K562 (cell line): ENCODE measurements at regions not wholly inside any gene's neighbourhood (a gene's known extent, or its start where the extent isn't known, plus 50 kb on each side); places are given as distances from the start of the nearest gene placed in this dataset.

Experiments
- CBX5 ChIP-seq: IDR thresholded peaks from 2 replicates; pipeline ENCODE4 v1.6.1; 2014; ENCODE audit warnings: low read depth, borderline replicate concordance
- CEBPB ChIP-seq: fragments of 450-650 bp; IDR thresholded peaks from 2 replicates; pipeline ENCODE4 v1.6.1; 2016; ENCODE audit warnings: missing genetic modification characterization, missing compliant biosample characterization
- FOXM1 ChIP-seq, 2 experiments: fragments of 450-650 bp in 1 of 2; sonication (generic) in 1 of 2; formaldehyde crosslinking in 1 of 2; IDR thresholded peaks; 2 replicates each; pipeline versions ENCODE4 v1.6.1 to v1.9.0; 2017 to 2022; ENCODE audit warnings: low read depth in 2 of 2, mild to moderate bottlenecking in 2 of 2, missing genetic modification reagents in 1 of 2, moderate library complexity in 1 of 2
- HNRNPL ChIP-seq: fragments of 200-400 bp; formaldehyde crosslinking; IDR thresholded peaks from 2 replicates; pipeline ENCODE4 v1.6.1; 2017; ENCODE audit warnings: low read depth, mild to moderate bottlenecking, low read length
- MBD2 ChIP-seq: sonication (generic); IDR thresholded peaks from 2 replicates; pipeline ENCODE4 v1.6.1; 2016; ENCODE audit warnings: low read depth, borderline replicate concordance
- NR2C2 ChIP-seq, 2 experiments: fragments of 200-800 bp in 1 of 2; sonication (Bioruptor generic) in 1 of 2; sonication (generic) in 1 of 2; formaldehyde crosslinking in 1 of 2; IDR thresholded peaks; 2 replicates each; pipeline versions ENCODE4 v1.6.1 to v1.8.0; 2016 to 2022; ENCODE audit warnings: mild to moderate bottlenecking in 1 of 2, missing compliant biosample characterization in 1 of 2, missing genetic modification characterization in 1 of 2, missing genetic modification reagents in 1 of 2
- NUFIP1 ChIP-seq: fragments of 450-650 bp; IDR thresholded peaks from 2 replicates; pipeline ENCODE4 v1.6.1; 2018; ENCODE audit not compliant: partially characterized antibody
- PCBP1 ChIP-seq: fragments of 200-400 bp; formaldehyde crosslinking; IDR thresholded peaks from 2 replicates; pipeline ENCODE4 v1.6.1; 2018; ENCODE audit warnings: mild to moderate bottlenecking, low read depth, low read length; ENCODE audit not compliant: poor library complexity, severe bottlenecking
- SMAD4 ChIP-seq: fragments of 250-450 bp; sonication (Bioruptor Pico); conservative IDR thresholded peaks from 2 replicates; pipeline ENCODE4 v1.8.0; 2021; ENCODE audit warnings: inconsistent platforms, mild to moderate bottlenecking, moderate library complexity
- SP1 ChIP-seq: sonication (generic); formaldehyde crosslinking; IDR thresholded peaks from 2 replicates; pipeline ENCODE4 v1.8.1; 2022; ENCODE audit warnings: mild to moderate bottlenecking, missing genetic modification reagents
- ZNF263 ChIP-seq: sonication (generic); formaldehyde crosslinking; IDR thresholded peaks from 2 replicates; pipeline ENCODE4 v1.8.0; 2022; ENCODE audit warnings: mild to moderate bottlenecking, missing genetic modification reagents, borderline replicate concordance
- TF ChIP-seq, protein P1 (sequence below): sonication (generic); formaldehyde crosslinking; IDR thresholded peaks from 2 replicates; pipeline ENCODE4 v1.8.1; 2023; ENCODE audit warnings: mild to moderate bottlenecking, missing genetic modification reagents
- TF ChIP-seq, protein P2 (sequence below): sonication (generic); formaldehyde crosslinking; IDR thresholded peaks from 2 replicates; pipeline ENCODE4 v1.8.0; 2023; ENCODE audit warnings: mild to moderate bottlenecking, missing genetic modification reagents
- TF ChIP-seq, protein P3 (sequence below): sonication (generic); formaldehyde crosslinking; IDR thresholded peaks from 2 replicates; pipeline ENCODE4 v1.8.1; 2023; ENCODE audit warnings: mild to moderate bottlenecking, missing genetic modification reagents

DNA sequence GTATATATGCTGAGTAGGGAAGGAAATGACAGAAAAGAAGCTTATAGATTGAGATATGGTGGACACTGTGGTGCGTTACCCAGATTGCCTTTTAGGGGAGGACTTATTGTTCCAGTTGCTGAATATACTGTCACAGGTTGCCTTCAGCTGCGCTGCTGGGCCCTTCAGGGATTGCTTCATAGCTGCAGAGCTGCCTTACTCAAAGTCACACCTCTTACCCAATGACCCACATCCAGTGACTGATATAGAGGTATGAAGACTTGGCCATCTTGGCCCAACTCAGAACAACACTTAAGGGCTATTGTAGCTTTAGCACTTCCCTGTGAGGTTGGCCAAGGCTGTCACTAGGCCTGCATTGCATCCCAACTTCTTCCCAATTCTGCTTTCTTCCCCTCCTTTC is 63.4 kb upstream of the TMEM164 start:
- no peak for TF ChIP-seq SMAD4 (CRISPR knock-in tag)
- TF ChIP-seq ZNF263 (CRISPR knock-in tag): no peak
- no peak for TF ChIP-seq NUFIP1
- TF ChIP-seq HNRNPL: no peak
- TF ChIP-seq, protein P1, sequence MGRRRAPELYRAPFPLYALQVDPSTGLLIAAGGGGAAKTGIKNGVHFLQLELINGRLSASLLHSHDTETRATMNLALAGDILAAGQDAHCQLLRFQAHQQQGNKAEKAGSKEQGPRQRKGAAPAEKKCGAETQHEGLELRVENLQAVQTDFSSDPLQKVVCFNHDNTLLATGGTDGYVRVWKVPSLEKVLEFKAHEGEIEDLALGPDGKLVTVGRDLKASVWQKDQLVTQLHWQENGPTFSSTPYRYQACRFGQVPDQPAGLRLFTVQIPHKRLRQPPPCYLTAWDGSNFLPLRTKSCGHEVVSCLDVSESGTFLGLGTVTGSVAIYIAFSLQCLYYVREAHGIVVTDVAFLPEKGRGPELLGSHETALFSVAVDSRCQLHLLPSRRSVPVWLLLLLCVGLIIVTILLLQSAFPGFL (CRISPR knock-in tag): no peak
- TF ChIP-seq PCBP1: no peak
- TF ChIP-seq, protein P2, sequence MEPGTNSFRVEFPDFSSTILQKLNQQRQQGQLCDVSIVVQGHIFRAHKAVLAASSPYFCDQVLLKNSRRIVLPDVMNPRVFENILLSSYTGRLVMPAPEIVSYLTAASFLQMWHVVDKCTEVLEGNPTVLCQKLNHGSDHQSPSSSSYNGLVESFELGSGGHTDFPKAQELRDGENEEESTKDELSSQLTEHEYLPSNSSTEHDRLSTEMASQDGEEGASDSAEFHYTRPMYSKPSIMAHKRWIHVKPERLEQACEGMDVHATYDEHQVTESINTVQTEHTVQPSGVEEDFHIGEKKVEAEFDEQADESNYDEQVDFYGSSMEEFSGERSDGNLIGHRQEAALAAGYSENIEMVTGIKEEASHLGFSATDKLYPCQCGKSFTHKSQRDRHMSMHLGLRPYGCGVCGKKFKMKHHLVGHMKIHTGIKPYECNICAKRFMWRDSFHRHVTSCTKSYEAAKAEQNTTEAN: no peak
- TF ChIP-seq MBD2: no peak
- TF ChIP-seq CBX5: no peak
- TF ChIP-seq, protein P3, sequence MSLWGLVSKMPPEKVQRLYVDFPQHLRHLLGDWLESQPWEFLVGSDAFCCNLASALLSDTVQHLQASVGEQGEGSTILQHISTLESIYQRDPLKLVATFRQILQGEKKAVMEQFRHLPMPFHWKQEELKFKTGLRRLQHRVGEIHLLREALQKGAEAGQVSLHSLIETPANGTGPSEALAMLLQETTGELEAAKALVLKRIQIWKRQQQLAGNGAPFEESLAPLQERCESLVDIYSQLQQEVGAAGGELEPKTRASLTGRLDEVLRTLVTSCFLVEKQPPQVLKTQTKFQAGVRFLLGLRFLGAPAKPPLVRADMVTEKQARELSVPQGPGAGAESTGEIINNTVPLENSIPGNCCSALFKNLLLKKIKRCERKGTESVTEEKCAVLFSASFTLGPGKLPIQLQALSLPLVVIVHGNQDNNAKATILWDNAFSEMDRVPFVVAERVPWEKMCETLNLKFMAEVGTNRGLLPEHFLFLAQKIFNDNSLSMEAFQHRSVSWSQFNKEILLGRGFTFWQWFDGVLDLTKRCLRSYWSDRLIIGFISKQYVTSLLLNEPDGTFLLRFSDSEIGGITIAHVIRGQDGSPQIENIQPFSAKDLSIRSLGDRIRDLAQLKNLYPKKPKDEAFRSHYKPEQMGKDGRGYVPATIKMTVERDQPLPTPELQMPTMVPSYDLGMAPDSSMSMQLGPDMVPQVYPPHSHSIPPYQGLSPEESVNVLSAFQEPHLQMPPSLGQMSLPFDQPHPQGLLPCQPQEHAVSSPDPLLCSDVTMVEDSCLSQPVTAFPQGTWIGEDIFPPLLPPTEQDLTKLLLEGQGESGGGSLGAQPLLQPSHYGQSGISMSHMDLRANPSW (CRISPR knock-in tag): no peak
- TF ChIP-seq NR2C2 (CRISPR knock-in tag; IDR thresholded peaks at IDR 0.05): no peak
- no peak for TF ChIP-seq NR2C2 (tag; IDR thresholded peaks at IDR 0.05)
- no peak for TF ChIP-seq FOXM1 (IDR thresholded peaks at IDR 0.05; ENCODE audit: low read depth)
- no peak for TF ChIP-seq FOXM1 (CRISPR knock-in tag; IDR thresholded peaks at IDR 0.05; ENCODE audit: low read depth)
- no peak for TF ChIP-seq CEBPB (tag)
- no peak for TF ChIP-seq SP1 (CRISPR knock-in tag)
